HG03575 (cell line): ENCODE measurements at regions not wholly inside any gene's neighbourhood (a gene's known extent, or its start where the extent isn't known, plus 50 kb on each side); places are given as distances from the start of the nearest gene placed in this dataset.

Source experiments
- ATAC-seq: cut with Tn5 transposase; IDR thresholded peaks from one replicate; pipeline ENCODE4 v1.9.1; 2021; ENCODE audit not compliant: unreplicated experiment, insufficient number of reproducible peaks, low FRiP score; ENCODE audit errors: extremely low read depth

DNA sequence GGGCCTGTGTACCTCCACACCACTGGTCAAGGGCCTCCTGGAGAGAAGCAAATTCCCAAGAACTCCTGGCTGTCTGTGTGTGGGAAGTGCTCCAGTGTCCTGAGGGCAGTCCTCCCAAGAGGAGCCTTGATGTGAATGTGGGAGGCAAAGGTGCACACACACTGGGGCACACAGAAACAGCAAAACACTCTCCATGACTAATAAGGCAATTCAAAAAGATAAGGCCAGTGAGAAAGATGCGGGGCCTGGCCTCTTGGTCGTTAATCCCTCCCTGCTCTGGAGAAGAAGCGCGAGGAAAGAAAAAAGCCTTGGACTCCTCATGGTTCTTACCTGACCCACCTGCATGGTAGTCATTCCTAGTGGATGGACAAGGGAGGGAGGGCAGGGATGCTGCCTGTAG lies 373.2 kb downstream of the SLC4A3 start:
- no peak for ATAC-seq

DNA sequence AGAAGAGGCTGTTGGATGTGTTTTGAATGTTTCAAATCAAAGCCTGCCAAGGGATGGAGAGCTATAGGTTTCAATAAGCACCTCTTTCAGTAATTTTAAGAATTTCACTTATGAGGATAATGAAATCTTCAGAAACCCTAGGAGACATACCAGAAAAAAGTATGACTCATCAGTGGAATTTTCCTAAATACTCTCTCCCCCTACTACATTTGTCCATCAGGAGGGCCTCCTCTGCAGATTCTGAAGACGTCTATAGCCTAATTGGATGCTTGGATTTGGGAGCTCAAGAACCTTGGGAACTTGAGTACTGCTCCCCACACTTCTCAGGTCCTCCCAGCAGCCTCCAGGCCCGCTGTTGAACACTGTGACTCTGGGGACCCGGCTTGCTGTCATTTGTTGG lies 374.3 kb downstream of the SLC4A3 start:
- no peak for ATAC-seq

DNA sequence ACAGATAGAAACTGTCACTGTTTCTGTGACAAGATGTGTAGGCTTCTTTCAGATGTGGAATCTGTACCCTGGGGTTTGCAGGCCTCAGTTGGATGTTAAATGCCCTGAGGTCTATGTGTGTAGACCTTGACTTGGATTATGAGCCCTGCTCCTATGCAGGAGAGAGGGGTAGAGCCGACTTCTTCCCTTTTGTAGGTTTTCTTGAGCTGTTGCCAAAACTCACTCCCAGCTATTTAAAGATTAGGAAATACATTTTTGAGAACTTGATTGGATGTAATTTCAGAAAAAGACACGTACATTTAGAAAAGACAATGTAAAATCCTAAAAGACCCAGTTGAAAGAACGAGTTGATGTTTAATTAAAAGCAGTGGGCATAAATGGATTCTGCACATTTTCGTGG lies 374.8 kb downstream of the SLC4A3 start:
- ATAC-seq, result no peak

DNA sequence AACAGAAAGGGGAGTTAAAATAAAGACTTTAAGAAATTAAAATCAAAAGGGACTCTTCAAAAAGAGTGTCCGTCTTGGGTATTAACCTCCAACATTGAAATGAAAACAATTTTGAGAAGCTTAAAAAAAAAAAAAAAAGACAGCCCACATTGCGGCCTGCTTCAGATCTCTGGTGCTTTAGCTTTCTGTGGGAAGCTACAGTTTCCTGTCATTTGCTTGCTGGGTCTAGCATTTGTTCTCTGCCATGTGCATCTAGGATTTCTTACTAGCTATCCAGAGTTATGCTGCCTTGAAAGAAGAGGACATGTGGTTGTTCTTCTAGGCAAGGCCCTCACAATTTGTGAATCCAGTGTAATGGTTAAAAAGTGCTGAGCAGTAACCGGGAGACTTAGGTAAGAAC lies 375.3 kb downstream of the SLC4A3 start:
- no peak for ATAC-seq

DNA sequence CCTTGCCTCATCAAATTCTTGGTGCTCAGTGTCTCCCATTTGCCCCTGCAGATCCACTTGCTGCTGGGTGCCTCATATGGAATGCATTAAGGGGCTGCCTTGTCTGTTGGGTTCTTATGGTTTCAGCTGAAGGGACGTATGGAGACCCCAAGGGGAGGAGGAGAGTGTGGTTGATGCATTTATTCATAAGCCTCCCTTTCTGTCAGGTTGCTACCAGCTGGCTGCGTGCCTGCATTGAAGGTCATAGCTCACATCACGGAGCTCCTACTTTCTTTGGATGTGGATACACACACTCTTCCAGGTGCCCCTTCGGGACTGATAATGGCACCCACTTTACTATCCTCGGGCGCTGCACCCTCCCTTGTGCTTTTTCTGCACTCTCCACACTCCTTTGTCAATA lies 377.9 kb downstream of the SLC4A3 start:
- no peak for ATAC-seq

- no peak for ATAC-seq
Measured at GRCh38 chr2:220006152-220006621, 378.8 kb downstream of the SLC4A3 start.

GRCh38 chr2:220011859-220012258 lies 384.4 kb downstream of the SLC4A3 start:
- ATAC-seq, result no peak

- no peak for ATAC-seq
Measured at GRCh38 chr2:220014961-220015360, 387.5 kb downstream of the SLC4A3 start.

DNA sequence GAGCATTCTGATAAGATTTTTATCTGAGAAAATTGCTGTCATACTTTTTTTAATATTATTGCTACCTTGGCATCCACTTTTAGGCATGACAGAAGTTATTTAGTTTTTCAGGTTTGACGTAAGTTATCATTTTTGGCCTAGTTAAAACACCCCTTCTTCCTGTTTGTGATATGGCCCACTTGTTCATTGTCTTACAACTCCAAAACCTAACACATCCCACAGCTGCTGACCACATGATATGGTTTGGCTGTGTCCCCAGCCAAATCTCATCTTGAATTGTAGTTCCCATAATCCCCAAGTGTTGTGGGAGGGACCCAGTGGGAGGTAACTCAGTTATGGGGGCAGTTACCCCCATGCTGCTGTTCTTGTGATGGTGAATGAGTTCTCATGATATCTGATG lies 388.1 kb downstream of the SLC4A3 start:
- no peak for ATAC-seq

GRCh38 chr2:220025207-220025606 lies 397.8 kb downstream of the SLC4A3 start:
- no peak for ATAC-seq

- ATAC-seq, result no peak
Measured at GRCh38 chr2:220029013-220029412, 401.6 kb downstream of the SLC4A3 start.

DNA sequence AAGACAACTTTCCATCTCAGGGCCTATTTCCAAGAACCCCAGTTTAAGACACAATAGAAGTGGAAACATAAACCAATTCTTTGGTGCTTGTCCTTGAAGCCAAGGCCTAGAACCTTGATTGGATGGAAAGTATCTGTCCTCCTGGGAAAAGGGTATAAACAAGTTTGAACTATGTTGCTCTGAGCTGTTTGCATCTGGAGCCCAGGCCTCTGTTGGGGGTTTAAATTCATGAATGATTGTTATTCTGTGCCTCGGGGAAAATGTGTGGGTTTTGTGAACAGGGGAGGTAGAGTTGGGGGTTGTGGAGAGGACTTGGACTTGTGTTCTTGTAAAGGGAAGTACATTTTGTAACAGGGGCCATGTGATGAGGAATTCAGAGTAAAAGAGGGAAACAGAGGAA lies 406.1 kb downstream of the SLC4A3 start:
- no peak for ATAC-seq

DNA sequence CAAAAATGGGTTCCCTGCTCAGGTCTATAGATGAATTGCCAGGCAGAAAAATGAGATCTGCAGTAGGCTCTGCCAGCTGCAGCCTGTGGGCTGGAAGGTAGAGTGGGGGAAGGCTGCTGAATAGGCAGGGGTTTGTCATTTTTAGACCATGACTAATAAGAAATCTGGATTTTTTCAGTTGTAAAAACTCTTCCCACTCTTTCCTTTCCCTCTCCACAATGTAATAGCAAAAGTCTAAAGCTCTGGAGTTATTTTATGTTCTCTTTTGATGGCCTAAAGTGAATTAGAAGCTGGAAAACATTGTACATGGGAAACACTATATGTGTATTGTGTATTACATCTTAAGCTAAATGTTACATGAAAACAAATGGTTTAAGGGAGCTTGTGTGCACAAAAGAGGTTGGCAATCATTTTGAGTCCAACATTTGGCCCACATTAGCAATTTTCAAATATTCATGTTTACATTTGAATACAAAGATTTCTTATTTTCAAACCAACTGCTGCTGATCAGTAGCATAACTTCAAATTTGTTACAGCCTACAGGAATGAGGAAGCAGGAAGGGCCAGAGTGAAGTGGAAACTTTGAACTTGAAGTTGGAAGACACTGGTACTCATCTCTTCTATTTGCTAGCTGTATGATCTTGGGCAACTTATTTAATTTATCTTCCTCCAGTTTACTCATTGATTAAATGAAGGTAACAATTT lies 407.1 kb downstream of the SLC4A3 start:
- ATAC-seq, result no peak

- no peak for ATAC-seq
Measured at GRCh38 chr2:220036431-220036830, 409.0 kb downstream of the SLC4A3 start.

GRCh38 chr2:220040346-220040745 lies 412.9 kb downstream of the SLC4A3 start:
- ATAC-seq, result no peak

DNA sequence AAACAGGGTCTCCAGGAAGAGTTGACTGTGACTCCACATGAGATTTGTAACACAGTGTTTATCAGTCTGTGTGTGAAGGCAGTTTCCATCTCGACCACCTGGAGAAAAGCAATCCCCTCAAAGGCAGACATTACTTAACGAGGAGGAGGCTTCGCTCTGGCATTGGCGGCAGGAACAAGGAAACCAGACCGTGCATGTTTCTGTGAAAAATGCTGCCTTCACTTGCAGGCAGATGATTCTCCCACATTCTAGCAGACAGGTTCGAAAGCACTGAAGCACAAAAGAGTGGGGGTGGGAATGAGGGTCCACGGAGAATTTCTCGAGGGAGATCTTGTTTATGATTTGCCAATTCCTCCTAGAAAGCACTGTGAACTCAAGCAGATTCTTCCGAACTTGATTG lies 414.0 kb downstream of the SLC4A3 start:
- ATAC-seq, result no peak

DNA sequence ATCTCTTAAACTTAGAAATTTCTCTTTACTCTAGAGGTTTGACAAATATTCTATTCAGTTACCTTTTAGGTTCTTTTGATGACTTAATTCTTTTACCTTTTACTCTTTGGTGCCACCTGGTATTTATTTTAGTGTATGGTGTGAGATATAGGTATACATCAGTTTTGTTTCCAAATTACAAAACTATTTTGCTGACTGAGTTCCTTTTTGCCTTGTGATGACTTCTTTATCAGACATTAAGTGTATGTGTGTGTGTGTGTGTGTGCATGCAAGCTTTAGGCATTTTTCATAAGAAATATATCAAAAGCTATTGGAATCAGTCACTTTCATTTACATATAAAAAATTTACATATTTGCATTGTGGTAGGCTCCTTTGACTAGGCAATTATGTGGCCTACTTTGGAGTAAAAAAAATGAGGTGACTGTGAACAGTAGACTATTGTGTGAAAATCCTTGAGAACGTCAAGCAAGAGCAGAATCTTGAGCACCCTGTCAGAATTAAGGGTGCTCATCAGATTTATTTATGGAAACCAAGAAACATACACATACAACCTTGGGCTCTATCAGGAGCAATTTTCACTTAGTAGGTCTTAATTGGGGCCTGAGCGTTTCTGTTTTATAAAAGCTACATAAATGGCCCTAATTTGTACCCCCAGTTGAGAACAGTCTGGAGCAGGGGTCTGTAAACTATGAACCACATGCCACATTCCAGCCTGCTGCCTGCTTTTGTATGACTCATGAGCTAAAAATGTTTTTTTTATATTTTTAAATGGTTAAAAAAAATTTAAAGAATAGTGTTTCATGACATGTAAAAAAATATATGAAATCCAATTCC lies 415.9 kb downstream of the SLC4A3 start:
- no peak for ATAC-seq

DNA sequence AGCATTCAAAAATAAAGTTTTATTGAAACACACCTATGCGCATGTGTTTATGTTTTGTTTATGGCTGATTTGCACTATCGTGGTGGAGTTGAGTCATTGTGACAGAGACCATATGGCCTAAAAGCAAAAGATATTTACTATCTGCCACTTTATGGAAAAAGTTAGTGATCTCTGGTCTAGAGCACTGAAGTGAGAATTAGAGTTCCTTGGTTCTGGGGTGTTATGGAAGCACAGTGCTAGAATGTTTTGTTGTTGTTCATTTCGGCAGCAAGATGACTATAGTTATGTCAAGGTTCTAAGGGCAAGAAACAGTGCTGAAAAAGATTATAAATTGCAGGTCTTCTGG lies 416.5 kb downstream of the SLC4A3 start:
- no peak for ATAC-seq

GRCh38 chr2:220044383-220044782 lies 417.0 kb downstream of the SLC4A3 start:
- ATAC-seq, result no peak

DNA sequence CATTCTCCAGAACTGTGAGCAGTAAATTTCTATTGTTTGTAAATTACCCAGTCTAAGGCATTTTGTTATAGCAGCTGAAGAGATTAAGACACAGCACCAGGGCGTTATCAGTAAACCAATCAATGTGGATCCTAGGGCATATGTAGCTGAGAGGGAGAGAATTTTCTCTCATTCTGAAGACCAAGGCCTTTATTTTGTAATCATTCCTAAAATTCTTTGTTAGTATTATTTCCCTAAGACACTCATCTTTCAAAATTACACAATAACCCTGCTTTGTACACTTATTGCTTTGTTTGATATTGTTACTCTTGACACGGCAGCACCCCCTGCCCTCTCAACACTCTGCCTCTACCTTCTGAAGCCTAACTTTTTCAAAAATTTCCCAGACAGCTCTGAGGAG lies 419.1 kb downstream of the SLC4A3 start:
- no peak for ATAC-seq
